ENCODE measurements at regions not wholly inside any gene's neighbourhood (a gene's known extent, or its start where the extent isn't known, plus 50 kb on each side); places are given as distances from the start of the nearest gene placed in this dataset.

- TF ChIP-seq RFXAP (CRISPR knock-in tag; IDR thresholded peaks at IDR 0.05; ENCODE audit: borderline replicate concordance) (no peak), NRL (CRISPR knock-in tag; IDR thresholded peaks at IDR 0.05; ENCODE audit: borderline replicate concordance) (no peak)
- TF ChIP-seq, protein P1, sequence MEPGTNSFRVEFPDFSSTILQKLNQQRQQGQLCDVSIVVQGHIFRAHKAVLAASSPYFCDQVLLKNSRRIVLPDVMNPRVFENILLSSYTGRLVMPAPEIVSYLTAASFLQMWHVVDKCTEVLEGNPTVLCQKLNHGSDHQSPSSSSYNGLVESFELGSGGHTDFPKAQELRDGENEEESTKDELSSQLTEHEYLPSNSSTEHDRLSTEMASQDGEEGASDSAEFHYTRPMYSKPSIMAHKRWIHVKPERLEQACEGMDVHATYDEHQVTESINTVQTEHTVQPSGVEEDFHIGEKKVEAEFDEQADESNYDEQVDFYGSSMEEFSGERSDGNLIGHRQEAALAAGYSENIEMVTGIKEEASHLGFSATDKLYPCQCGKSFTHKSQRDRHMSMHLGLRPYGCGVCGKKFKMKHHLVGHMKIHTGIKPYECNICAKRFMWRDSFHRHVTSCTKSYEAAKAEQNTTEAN (CRISPR knock-in tag; conservative IDR thresholded peaks at IDR 0.05), result no peak
Observed at GRCh38 chr5:21574961-21575360, 1278.2 kb downstream of the CDH12 start (continued).

DNA sequence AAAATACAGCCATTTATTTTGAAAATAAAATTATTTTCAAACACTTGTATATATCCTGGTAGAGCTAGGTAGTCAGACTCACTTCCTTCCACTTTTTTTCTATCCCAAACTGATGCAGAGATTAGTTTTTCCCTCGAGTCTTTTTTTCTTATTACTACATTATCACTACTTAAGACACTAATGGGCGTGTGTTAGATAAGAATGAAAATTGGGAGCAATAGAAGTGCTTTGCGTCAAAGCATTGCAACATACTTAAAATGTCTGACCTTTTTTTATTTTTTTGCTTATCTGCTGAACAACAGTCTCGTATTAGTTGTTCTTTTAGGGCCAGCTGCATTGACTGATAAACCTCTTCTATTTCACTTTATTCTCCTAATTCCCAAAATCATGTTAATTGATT is 1278.7 kb downstream of the CDH12 start:
- WGBS (ENCODE audit: low lambda C conversion rate), result 26% methylated on average over 4 of the region's 4 CpGs
- BruUV-seq (replicated peaks), result no TSS peak
- TF ChIP-seq ZSCAN21 (CRISPR knock-in tag; IDR thresholded peaks at IDR 0.05; ENCODE audit: borderline replicate concordance) (no peak), IRX3 (CRISPR knock-in tag; IDR thresholded peaks at IDR 0.05; ENCODE audit: borderline replicate concordance, low read depth) (no peak), ISX (CRISPR knock-in tag; conservative IDR thresholded peaks at IDR 0.05) (no peak), ZNF788 (CRISPR knock-in tag; IDR thresholded peaks at IDR 0.05; ENCODE audit: borderline replicate concordance) (no peak), YEATS2 (CRISPR knock-in tag; IDR thresholded peaks at IDR 0.05; ENCODE audit: borderline replicate concordance) (no peak), PHF21A (CRISPR knock-in tag; IDR thresholded peaks at IDR 0.05) (no peak), CHCHD3 (CRISPR knock-in tag; IDR thresholded peaks at IDR 0.05) (no peak), ZBTB38 (CRISPR knock-in tag; IDR thresholded peaks at IDR 0.05) (no peak), CENPT (CRISPR knock-in tag; IDR thresholded peaks at IDR 0.05; ENCODE audit: low read depth) (no peak), NAIF1 (CRISPR knock-in tag; IDR thresholded peaks at IDR 0.05; ENCODE audit: borderline replicate concordance) (no peak), ZNF17 (CRISPR knock-in tag; IDR thresholded peaks at IDR 0.05) (no peak), SNAPC5 (CRISPR knock-in tag; IDR thresholded peaks at IDR 0.05; ENCODE audit: borderline replicate concordance) (no peak)
- TF ChIP-seq, protein P2, sequence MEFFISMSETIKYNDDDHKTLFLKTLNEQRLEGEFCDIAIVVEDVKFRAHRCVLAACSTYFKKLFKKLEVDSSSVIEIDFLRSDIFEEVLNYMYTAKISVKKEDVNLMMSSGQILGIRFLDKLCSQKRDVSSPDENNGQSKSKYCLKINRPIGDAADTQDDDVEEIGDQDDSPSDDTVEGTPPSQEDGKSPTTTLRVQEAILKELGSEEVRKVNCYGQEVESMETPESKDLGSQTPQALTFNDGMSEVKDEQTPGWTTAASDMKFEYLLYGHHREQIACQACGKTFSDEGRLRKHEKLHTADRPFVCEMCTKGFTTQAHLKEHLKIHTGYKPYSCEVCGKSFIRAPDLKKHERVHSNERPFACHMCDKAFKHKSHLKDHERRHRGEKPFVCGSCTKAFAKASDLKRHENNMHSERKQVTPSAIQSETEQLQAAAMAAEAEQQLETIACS (CRISPR knock-in tag; IDR thresholded peaks at IDR 0.05), result no peak
- TF ChIP-seq, protein P3, sequence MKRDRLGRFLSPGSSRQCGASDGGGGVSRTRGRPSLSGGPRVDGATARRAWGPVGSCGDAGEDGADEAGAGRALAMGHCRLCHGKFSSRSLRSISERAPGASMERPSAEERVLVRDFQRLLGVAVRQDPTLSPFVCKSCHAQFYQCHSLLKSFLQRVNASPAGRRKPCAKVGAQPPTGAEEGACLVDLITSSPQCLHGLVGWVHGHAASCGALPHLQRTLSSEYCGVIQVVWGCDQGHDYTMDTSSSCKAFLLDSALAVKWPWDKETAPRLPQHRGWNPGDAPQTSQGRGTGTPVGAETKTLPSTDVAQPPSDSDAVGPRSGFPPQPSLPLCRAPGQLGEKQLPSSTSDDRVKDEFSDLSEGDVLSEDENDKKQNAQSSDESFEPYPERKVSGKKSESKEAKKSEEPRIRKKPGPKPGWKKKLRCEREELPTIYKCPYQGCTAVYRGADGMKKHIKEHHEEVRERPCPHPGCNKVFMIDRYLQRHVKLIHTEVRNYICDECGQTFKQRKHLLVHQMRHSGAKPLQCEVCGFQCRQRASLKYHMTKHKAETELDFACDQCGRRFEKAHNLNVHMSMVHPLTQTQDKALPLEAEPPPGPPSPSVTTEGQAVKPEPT (CRISPR knock-in tag; IDR thresholded peaks at IDR 0.05; ENCODE audit: low read depth), result no peak
- TF ChIP-seq, protein P4, sequence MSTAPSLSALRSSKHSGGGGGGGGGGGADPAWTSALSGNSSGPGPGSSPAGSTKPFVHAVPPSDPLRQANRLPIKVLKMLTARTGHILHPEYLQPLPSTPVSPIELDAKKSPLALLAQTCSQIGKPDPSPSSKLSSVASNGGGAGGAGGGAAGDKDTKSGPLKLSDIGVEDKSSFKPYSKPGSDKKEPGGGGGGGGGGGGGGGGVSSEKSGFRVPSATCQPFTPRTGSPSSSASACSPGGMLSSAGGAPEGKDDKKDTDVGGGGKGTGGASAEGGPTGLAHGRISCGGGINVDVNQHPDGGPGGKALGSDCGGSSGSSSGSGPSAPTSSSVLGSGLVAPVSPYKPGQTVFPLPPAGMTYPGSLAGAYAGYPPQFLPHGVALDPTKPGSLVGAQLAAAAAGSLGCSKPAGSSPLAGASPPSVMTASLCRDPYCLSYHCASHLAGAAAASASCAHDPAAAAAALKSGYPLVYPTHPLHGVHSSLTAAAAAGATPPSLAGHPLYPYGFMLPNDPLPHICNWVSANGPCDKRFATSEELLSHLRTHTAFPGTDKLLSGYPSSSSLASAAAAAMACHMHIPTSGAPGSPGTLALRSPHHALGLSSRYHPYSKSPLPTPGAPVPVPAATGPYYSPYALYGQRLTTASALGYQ (CRISPR knock-in tag; IDR thresholded peaks at IDR 0.05), result no peak

More for the DNA sequence above, 1278.7 kb downstream of the CDH12 start:
- Histone ChIP-seq H3K27ac (ENCODE audit: extremely low read length, insufficient read depth, low read length) (no peak overlapping the region), H3K79me2 (ENCODE audit: insufficient read depth, low read length) (no peaks in the 10 kb centered on the region), H3K9ac (ENCODE audit: insufficient read depth, low read depth, low read length) (no peak overlapping the region), H3K36me3 (replicated peaks in 1 of 2; ENCODE audit: control insufficient read depth in 1 of 2, insufficient read depth in 2 of 2, low read length in 2 of 2) (no peaks in the 10 kb centered on the region), H4K20me1 (ENCODE audit: insufficient read depth, low read length) (no peaks in the 10 kb centered on the region), H3K4me2 (ENCODE audit: low read depth, low read length) (no peak overlapping the region), H3K9me3 (ENCODE audit: low read length) (no peaks in the 10 kb centered on the region), H2AFZ (ENCODE audit: low read length) (no peak overlapping the region), H3K4me1 (ENCODE audit: insufficient read depth, low read length) (no peaks in the 10 kb centered on the region), H3K4me3 (replicated peaks in 1 of 3; ENCODE audit: insufficient read depth in 1 of 3, low read depth in 2 of 3, low read length in 3 of 3) (no peak overlapping the region), H3K27me3 (ENCODE audit: control insufficient read depth in 1 of 2, insufficient read depth in 2 of 2, low read length in 2 of 2) (no peaks in the 10 kb centered on the region)
- intact Hi-C loops (cut with micrococcal nuclease; ENCODE audit: unreplicated experiment), result no loop called here
- ChIA-PET POLR2A (no interaction called here), CTCF (ENCODE audit: low intra/inter-chr PET ratio, low total read pairs) (no interaction called here)
- in situ Hi-C loops (cut with HindIII; ENCODE audit: extremely low pct_ligation_motif_present, low pct_unique_long_range_greater_than_20kb), result no loop called here
- ATAC-seq (no peak), FAIRE-seq (no peak), DNase-seq (ENCODE audit: low spot score) (no peak)
